Neural crest cell (in vitro differentiated cells): ENCODE measurements at regions not wholly inside any gene's neighbourhood (a gene's known extent, or its start where the extent isn't known, plus 50 kb on each side); places are given as distances from the start of the nearest gene placed in this dataset.

Source experiments
- DNase-seq: peaks from one replicate; pipeline ENCODE4 v3.0.0; 2021; ENCODE audit warnings: low read depth, mixed read lengths, low spot score
- H3K27ac Mint-ChIP-seq: one replicate; pipeline ENCODE4 v1.8.0; 2021; ENCODE audit warnings: mild to moderate bottlenecking, mixed read lengths; ENCODE audit not compliant: unreplicated experiment
- H3K27me3 Mint-ChIP-seq: 2 replicates; pipeline ENCODE4 v1.8.0; 2021; ENCODE audit warnings: low read depth, mild to moderate bottlenecking, mixed read lengths
- H3K36me3 Mint-ChIP-seq: 2 replicates; pipeline ENCODE4 v1.8.0; 2021; ENCODE audit warnings: low read depth, mild to moderate bottlenecking, mixed read lengths
- H3K4me1 Mint-ChIP-seq: 2 replicates; pipeline ENCODE4 v1.8.0; 2021; ENCODE audit warnings: mixed read lengths
- H3K4me3 Mint-ChIP-seq: one replicate; pipeline ENCODE4 v1.8.0; 2021; ENCODE audit warnings: mild to moderate bottlenecking, mixed read lengths
- H3K9me3 Mint-ChIP-seq: 2 replicates; pipeline ENCODE4 v1.8.0; 2021; ENCODE audit warnings: mixed read lengths
- TF ChIP-seq, protein P1 (sequence below): fragments of 200-600 bp; sonication (generic); conservative IDR thresholded peaks from 2 replicates; pipeline ENCODE4 v1.5.0; 2021; ENCODE audit warnings: antibody characterized with exemption, mild to moderate bottlenecking

DNA sequence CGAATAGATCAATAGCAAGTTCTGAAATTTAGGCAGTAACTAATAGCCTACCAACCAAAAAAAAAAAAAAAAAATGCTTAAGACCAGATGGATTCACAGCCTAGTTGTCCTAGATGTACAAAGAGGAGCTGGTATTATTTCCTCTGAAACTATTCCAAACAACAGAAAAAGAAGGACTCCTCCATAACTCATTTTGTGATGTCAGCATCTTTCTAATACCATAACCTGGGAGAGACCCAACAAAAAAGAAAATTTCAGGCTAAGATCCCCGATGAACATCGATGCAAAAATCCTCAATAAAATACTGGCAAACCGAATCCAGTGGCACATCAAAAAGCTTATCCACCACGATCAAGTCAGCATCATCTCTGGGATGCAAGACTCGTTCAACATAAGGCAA is 1557.9 kb downstream of the C4orf33 start:
- Mint-ChIP-seq H3K4me1 (no peaks in the 10 kb centered on the region), H3K36me3 (no peaks in the 10 kb centered on the region), H3K27me3 (no peaks in the 10 kb centered on the region), H3K27ac (no peak overlapping the region), H3K4me3 (no peak overlapping the region), H3K9me3 (peaks cover 6% of the 10 kb centered on the region)
- DNase-seq = no peak
- TF ChIP-seq, protein P1, sequence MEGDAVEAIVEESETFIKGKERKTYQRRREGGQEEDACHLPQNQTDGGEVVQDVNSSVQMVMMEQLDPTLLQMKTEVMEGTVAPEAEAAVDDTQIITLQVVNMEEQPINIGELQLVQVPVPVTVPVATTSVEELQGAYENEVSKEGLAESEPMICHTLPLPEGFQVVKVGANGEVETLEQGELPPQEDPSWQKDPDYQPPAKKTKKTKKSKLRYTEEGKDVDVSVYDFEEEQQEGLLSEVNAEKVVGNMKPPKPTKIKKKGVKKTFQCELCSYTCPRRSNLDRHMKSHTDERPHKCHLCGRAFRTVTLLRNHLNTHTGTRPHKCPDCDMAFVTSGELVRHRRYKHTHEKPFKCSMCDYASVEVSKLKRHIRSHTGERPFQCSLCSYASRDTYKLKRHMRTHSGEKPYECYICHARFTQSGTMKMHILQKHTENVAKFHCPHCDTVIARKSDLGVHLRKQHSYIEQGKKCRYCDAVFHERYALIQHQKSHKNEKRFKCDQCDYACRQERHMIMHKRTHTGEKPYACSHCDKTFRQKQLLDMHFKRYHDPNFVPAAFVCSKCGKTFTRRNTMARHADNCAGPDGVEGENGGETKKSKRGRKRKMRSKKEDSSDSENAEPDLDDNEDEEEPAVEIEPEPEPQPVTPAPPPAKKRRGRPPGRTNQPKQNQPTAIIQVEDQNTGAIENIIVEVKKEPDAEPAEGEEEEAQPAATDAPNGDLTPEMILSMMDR = no peak

DNA sequence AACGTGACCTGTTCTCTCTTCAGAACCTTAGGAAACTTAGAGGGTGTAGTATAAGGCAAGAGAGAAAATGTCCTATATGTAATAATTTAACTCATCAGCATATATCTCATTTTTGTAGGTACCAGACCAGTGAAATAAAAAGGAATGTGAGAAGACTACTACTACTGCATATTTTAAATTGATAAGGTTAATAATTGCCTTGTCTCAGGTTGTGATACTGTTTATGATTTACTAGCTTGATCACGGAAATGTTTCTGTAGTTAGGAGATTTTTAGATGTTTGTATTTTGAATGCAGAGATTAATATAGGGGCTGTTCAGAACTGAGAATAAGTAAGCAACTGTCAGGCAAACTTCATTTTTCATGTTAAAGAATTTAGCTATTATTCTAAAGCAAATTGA is 1563.4 kb downstream of the C4orf33 start:
- no peaks in the 10 kb centered on the region for H3K36me3 Mint-ChIP-seq
- TF ChIP-seq, protein P1 = no peak
- H3K4me1 Mint-ChIP-seq = no peaks in the 10 kb centered on the region
- H3K9me3 Mint-ChIP-seq = peaks cover 6% of the 10 kb centered on the region
- H3K27me3 Mint-ChIP-seq = no peaks in the 10 kb centered on the region
- no peak for DNase-seq
- no peak overlapping the region for H3K27ac Mint-ChIP-seq
- H3K4me3 Mint-ChIP-seq = no peak overlapping the region

DNA sequence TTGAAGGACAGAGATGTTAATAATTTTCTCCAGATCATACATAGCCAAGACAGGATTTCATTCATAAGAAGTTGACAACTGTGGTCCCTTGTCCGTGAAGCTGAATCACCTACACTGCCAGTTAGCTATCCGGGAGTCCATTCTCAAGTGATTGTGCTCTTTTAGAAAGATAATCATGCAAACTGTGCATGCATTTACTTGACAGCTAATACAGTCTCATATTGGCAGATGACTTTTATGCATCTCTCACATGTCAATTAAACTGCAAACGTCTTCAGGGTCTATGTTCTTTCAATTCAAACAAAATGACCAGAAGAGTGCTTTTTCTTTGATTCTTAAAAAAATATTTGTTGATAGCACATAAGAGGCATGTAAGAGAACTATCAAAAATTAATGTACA is 1572.9 kb downstream of the C4orf33 start:
- no peaks in the 10 kb centered on the region for H3K4me1 Mint-ChIP-seq
- no peak for DNase-seq
- H3K4me3 Mint-ChIP-seq = no peak overlapping the region
- no peak overlapping the region for H3K27ac Mint-ChIP-seq
- TF ChIP-seq, protein P1 = no peak
- no peaks in the 10 kb centered on the region for H3K9me3 Mint-ChIP-seq
- H3K36me3 Mint-ChIP-seq = no peaks in the 10 kb centered on the region
- H3K27me3 Mint-ChIP-seq = no peaks in the 10 kb centered on the region

DNA sequence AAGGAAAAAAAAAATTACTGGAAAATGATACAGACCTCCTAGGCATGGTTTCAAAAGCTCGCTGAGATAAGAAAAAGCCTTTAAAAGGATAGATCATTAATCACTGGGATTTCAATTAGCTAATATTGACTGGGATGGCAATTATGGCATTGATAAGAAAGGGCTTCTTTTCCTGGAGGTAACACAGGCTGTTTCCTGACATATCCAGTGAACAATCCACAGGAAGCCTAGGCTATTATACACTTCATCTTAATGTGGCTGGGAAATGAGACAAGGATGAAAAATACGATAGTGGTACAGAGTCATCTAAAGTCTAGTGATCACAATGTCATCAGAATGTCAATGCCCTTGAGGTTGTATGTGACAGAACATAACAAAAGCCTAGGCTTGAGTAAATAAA is 1579.3 kb downstream of the C4orf33 start:
- H3K27me3 Mint-ChIP-seq = no peaks in the 10 kb centered on the region

DNA sequence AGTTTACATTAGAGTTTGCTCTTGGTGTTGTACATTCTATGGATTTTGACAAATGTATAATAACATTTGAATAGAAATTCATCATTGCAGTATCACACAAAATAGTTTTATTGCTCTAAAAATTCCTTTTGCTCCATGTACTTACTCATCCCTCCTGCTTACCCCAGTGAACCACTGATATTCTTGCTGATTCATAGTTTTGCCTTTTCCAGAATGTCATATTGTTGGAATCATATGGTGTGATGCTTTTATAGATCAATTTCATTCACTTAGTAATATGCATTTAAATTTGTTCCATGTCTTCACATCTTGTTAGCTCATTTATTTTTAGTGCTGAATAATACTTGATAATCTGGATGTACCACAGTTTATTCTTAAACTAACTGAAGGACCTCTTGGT is 1593.2 kb downstream of the C4orf33 start:
- Mint-ChIP-seq H3K36me3 (no peaks in the 10 kb centered on the region), H3K27ac (no peak overlapping the region), H3K9me3 (peaks cover 3% of the 10 kb centered on the region), H3K4me1 (no peaks in the 10 kb centered on the region), H3K4me3 (no peak overlapping the region), H3K27me3 (no peaks in the 10 kb centered on the region)
- no peak for DNase-seq
- TF ChIP-seq, protein P1 = no peak

More for the DNA sequence above, 1579.3 kb downstream of the C4orf33 start:
- no peak for DNase-seq
- no peak overlapping the region for H3K4me3 Mint-ChIP-seq
- H3K4me1 Mint-ChIP-seq = no peaks in the 10 kb centered on the region
- no peaks in the 10 kb centered on the region for H3K36me3 Mint-ChIP-seq
- TF ChIP-seq, protein P1 = no peak
- H3K9me3 Mint-ChIP-seq = no peaks in the 10 kb centered on the region
- no peak overlapping the region for H3K27ac Mint-ChIP-seq

DNA sequence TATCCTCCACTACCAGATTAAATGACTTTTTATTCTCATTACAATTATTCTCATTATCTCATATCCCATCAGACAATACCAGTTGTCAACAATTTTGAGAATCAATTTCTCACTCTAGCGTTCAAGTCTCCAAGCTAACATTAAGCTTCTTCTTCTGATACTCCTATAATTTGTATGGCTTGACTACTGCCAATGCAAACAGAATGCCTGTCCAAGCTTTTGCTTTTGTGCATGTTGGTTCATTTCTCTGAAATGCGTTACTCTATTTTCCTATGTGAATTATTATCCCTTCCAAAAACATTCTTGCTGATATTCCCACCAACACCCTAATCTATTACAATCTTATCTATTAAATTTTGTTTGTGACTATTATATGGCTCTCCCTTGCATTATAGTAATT is 1602.3 kb downstream of the C4orf33 start:
- Mint-ChIP-seq H3K36me3 (no peaks in the 10 kb centered on the region), H3K4me3 (no peak overlapping the region), H3K9me3 (no peaks in the 10 kb centered on the region), H3K27me3 (no peaks in the 10 kb centered on the region), H3K27ac (no peak overlapping the region), H3K4me1 (no peaks in the 10 kb centered on the region)
- no peak for DNase-seq
- TF ChIP-seq, protein P1 = no peak
